ENCODE measurements at regions not wholly inside any gene's neighbourhood (a gene's known extent, or its start where the extent isn't known, plus 50 kb on each side); places are given as distances from the start of the nearest gene placed in this dataset.
"Not testable (repeated sequence)": the region's sequence is repeated elsewhere in the genome, so short reads cannot be mapped to it uniquely, and the experiment has no call there.

GRCh38 chr6:140541288-140541687 lies 1166.8 kb upstream of the CITED2 start:
- no peak for DNase-seq
- in situ Hi-C loops (cut with HindIII; ENCODE audit: low pct_ligation_motif_present, low pct_unique_long_range_greater_than_20kb, low sequenced_read_pairs) = no loop called here

GRCh38 chr6:140540743-140541142 lies 1166.3 kb upstream of the CITED2 start:
- in situ Hi-C loops (cut with HindIII; ENCODE audit: low pct_ligation_motif_present, low pct_unique_long_range_greater_than_20kb, low sequenced_read_pairs) = no loop called here

GRCh38 chr6:140538926-140539325 lies 1164.5 kb upstream of the CITED2 start:
- in situ Hi-C loops (cut with HindIII; ENCODE audit: low pct_ligation_motif_present, low pct_unique_long_range_greater_than_20kb, low sequenced_read_pairs) = no loop called here
- peak; percentile 17 for DNase-seq

More at GRCh38 chr6:140540743-140541142, 1166.3 kb upstream of the CITED2 start:
- no peak for DNase-seq

- peak; percentile 84 for DNase-seq
- in situ Hi-C loops (cut with HindIII; ENCODE audit: low pct_ligation_motif_present, low pct_unique_long_range_greater_than_20kb, low sequenced_read_pairs) = no loop called here
Observed at GRCh38 chr6:140537834-140538705, 1163.6 kb upstream of the CITED2 start.

GRCh38 chr6:140537211-140537610 lies 1162.8 kb upstream of the CITED2 start:
- DNase-seq = peak; percentile 20
- in situ Hi-C loops (cut with HindIII; ENCODE audit: low pct_ligation_motif_present, low pct_unique_long_range_greater_than_20kb, low sequenced_read_pairs) = no loop called here

- DNase-seq = no peak
- in situ Hi-C loops (cut with HindIII; ENCODE audit: low pct_ligation_motif_present, low pct_unique_long_range_greater_than_20kb, low sequenced_read_pairs) = no loop called here
Observed at GRCh38 chr6:140535511-140535910, 1161.1 kb upstream of the CITED2 start.

GRCh38 chr6:140533526-140533925 lies 1159.1 kb upstream of the CITED2 start:
- no peak for DNase-seq
- in situ Hi-C loops (cut with HindIII; ENCODE audit: low pct_ligation_motif_present, low pct_unique_long_range_greater_than_20kb, low sequenced_read_pairs) = no loop called here

GRCh38 chr6:140504776-140505175 lies 1130.3 kb upstream of the CITED2 start:
- in situ Hi-C loops (cut with HindIII; ENCODE audit: low pct_ligation_motif_present, low pct_unique_long_range_greater_than_20kb, low sequenced_read_pairs) = no loop called here

GRCh38 chr6:140500849-140501248 lies 1126.4 kb upstream of the CITED2 start:
- in situ Hi-C loops (cut with HindIII; ENCODE audit: low pct_ligation_motif_present, low pct_unique_long_range_greater_than_20kb, low sequenced_read_pairs) = no loop called here
- DNase-seq = no peak

More at GRCh38 chr6:140504776-140505175, 1130.3 kb upstream of the CITED2 start:
- DNase-seq = no peak

GRCh38 chr6:140499607-140500006 lies 1125.2 kb upstream of the CITED2 start:
- no peak for DNase-seq
- in situ Hi-C loops (cut with HindIII; ENCODE audit: low pct_ligation_motif_present, low pct_unique_long_range_greater_than_20kb, low sequenced_read_pairs) = no loop called here

GRCh38 chr6:140494321-140495108 lies 1120.1 kb upstream of the CITED2 start:
- in situ Hi-C loops (cut with HindIII; ENCODE audit: low pct_ligation_motif_present, low pct_unique_long_range_greater_than_20kb, low sequenced_read_pairs) = no loop called here
- DNase-seq = no peak

- DNase-seq; in situ Hi-C loops (cut with HindIII; ENCODE audit: low pct_ligation_motif_present, low pct_unique_long_range_greater_than_20kb, low sequenced_read_pairs): not testable (repeated sequence)
Observed at GRCh38 chr6:140493470-140493869, 1119.0 kb upstream of the CITED2 start.

GRCh38 chr6:140490081-140490480 lies 1115.6 kb upstream of the CITED2 start:
- in situ Hi-C loops (cut with HindIII; ENCODE audit: low pct_ligation_motif_present, low pct_unique_long_range_greater_than_20kb, low sequenced_read_pairs) = no loop called here
- no peak for DNase-seq

- in situ Hi-C loops (cut with HindIII; ENCODE audit: low pct_ligation_motif_present, low pct_unique_long_range_greater_than_20kb, low sequenced_read_pairs) = no loop called here
- no peak for DNase-seq
Observed at GRCh38 chr6:140487586-140487985, 1113.1 kb upstream of the CITED2 start.

GRCh38 chr6:140486450-140487361 lies 1112.3 kb upstream of the CITED2 start:
- DNase-seq = no peak

GRCh38 chr6:140485740-140486449 lies 1111.4 kb upstream of the CITED2 start:
- DNase-seq = peak; percentile 65
- in situ Hi-C loops (cut with HindIII; ENCODE audit: low pct_ligation_motif_present, low pct_unique_long_range_greater_than_20kb, low sequenced_read_pairs) = no loop called here

More at GRCh38 chr6:140486450-140487361, 1112.3 kb upstream of the CITED2 start:
- in situ Hi-C loops (cut with HindIII; ENCODE audit: low pct_ligation_motif_present, low pct_unique_long_range_greater_than_20kb, low sequenced_read_pairs) = no loop called here

- in situ Hi-C loops (cut with HindIII; ENCODE audit: low pct_ligation_motif_present, low pct_unique_long_range_greater_than_20kb, low sequenced_read_pairs) = no loop called here
- no peak for DNase-seq
Observed at GRCh38 chr6:140480852-140481251, 1106.4 kb upstream of the CITED2 start.

- in situ Hi-C loops (cut with HindIII; ENCODE audit: low pct_ligation_motif_present, low pct_unique_long_range_greater_than_20kb, low sequenced_read_pairs) = no loop called here
- DNase-seq = no peak
Observed at GRCh38 chr6:140478631-140479030, 1104.2 kb upstream of the CITED2 start.

Data from ACHN (cell line).